ENCODE measurements at regions not wholly inside any gene's neighbourhood (a gene's known extent, or its start where the extent isn't known, plus 50 kb on each side); places are given as distances from the start of the nearest gene placed in this dataset.
"Not testable (repeated sequence)": the region's sequence is repeated elsewhere in the genome, so short reads cannot be mapped to it uniquely, and the experiment has no call there.

GRCh38 chr20:26373066-26373465 lies 676.4 kb upstream of the ZNF337 start:
- DNase-seq (ENCODE audit: low read depth, low spot score) = not testable (repeated sequence)

- no peak for DNase-seq (ENCODE audit: low read depth, low spot score)
Measured at GRCh38 chr20:26354511-26354910, 657.9 kb upstream of the ZNF337 start.

GRCh38 chr20:26347396-26347795 lies 650.7 kb upstream of the ZNF337 start:
- DNase-seq (ENCODE audit: low read depth, low spot score) = no peak

GRCh38 chr20:26340460-26341065 lies 643.9 kb upstream of the ZNF337 start:
- not testable (repeated sequence) for DNase-seq (ENCODE audit: low read depth, low spot score)

GRCh38 chr20:26324177-26324576 lies 627.5 kb upstream of the ZNF337 start:
- no peak for DNase-seq (ENCODE audit: low read depth, low spot score)

- no peak for DNase-seq (ENCODE audit: low read depth, low spot score)
Measured at GRCh38 chr20:26315054-26315453, 618.4 kb upstream of the ZNF337 start.

- not testable (repeated sequence) for DNase-seq (ENCODE audit: low read depth, low spot score)
Measured at GRCh38 chr20:26309720-26310119, 613.1 kb upstream of the ZNF337 start.

- no peak for DNase-seq (ENCODE audit: low read depth, low spot score)
Measured at GRCh38 chr20:26308961-26309360, 612.3 kb upstream of the ZNF337 start.

- no peak for DNase-seq (ENCODE audit: low read depth, low spot score)
Measured at GRCh38 chr20:26295006-26295405, 598.4 kb upstream of the ZNF337 start.

GRCh38 chr20:26288379-26289061 lies 591.9 kb upstream of the ZNF337 start:
- not testable (repeated sequence) for DNase-seq (ENCODE audit: low read depth, low spot score)

GRCh38 chr20:26279238-26279637 lies 582.6 kb upstream of the ZNF337 start:
- DNase-seq (ENCODE audit: low read depth, low spot score) = no peak

GRCh38 chr20:26277339-26277738 lies 580.7 kb upstream of the ZNF337 start:
- no peak for DNase-seq (ENCODE audit: low read depth, low spot score)

- DNase-seq (ENCODE audit: low read depth, low spot score) = no peak
Measured at GRCh38 chr20:26276554-26277210, 580.0 kb upstream of the ZNF337 start.

- DNase-seq (ENCODE audit: low read depth, low spot score) = not testable (repeated sequence)
Measured at GRCh38 chr20:26268762-26269161, 572.1 kb upstream of the ZNF337 start.

- not testable (repeated sequence) for DNase-seq (ENCODE audit: low read depth, low spot score)
Measured at GRCh38 chr20:26260925-26261324, 564.3 kb upstream of the ZNF337 start.

- not testable (repeated sequence) for DNase-seq (ENCODE audit: low read depth, low spot score)
Measured at GRCh38 chr20:26252311-26252975, 555.8 kb upstream of the ZNF337 start.

GRCh38 chr20:26251376-26251775 lies 554.7 kb upstream of the ZNF337 start:
- not testable (repeated sequence) for DNase-seq (ENCODE audit: low read depth, low spot score)

- DNase-seq (ENCODE audit: low read depth, low spot score) = not testable (repeated sequence)
Measured at GRCh38 chr20:26250249-26251114, 553.8 kb upstream of the ZNF337 start.

GRCh38 chr20:26243731-26244130 lies 547.1 kb upstream of the ZNF337 start:
- no peak for DNase-seq (ENCODE audit: low read depth, low spot score)

GRCh38 chr20:26220609-26221008 lies 524.0 kb upstream of the ZNF337 start:
- not testable (repeated sequence) for DNase-seq (ENCODE audit: low read depth, low spot score)

- DNase-seq (ENCODE audit: low read depth, low spot score) = not testable (repeated sequence)
Measured at GRCh38 chr20:26219546-26219945, 522.9 kb upstream of the ZNF337 start.

Data from brain pericyte (primary cell).